Heart right ventricle (tissue), 16 donors: ENCODE measurements at regions not wholly inside any gene's neighbourhood (a gene's known extent, or its start where the extent isn't known, plus 50 kb on each side); places are given as distances from the start of the nearest gene placed in this dataset.

Experiments used
- ATAC-seq, 8 donors: fragments of 200-7000 bp; cut with Tn5 transposase; one replicate each; pipeline ENCODE4 v1.9.1; 2020; ENCODE audit warnings: mild to moderate bottlenecking in 8 of 8, moderate library complexity in 8 of 8, moderate number of reproducible peaks in 1 of 8
- DNase-seq, 2 donors: peaks; one replicate each; pipeline ENCODE4 v3.0.0-alpha.2; 2020
- H3K27ac ChIP-seq, 10 donors: fragments of 200-600 bp; sonication (generic) in 2 of 10; one replicate each; pipeline versions ENCODE4 v1.5.0 to v1.8.0; 2020 to 2022; ENCODE audit warnings: mild to moderate bottlenecking in 3 of 10
- H3K27me3 ChIP-seq, 7 donors: fragments of 200-600 bp; one replicate each; pipeline ENCODE4 v1.8.0; 2021 to 2022; ENCODE audit warnings: mild to moderate bottlenecking in 2 of 7
- H3K36me3 ChIP-seq, 9 donors: fragments of 200-600 bp; sonication (generic) in 1 of 9; one replicate each; pipeline versions ENCODE4 v1.5.0 to v1.8.0; 2020 to 2022; ENCODE audit warnings: mild to moderate bottlenecking in 2 of 9
- H3K4me1 ChIP-seq, 9 donors: fragments of 200-600 bp; sonication (generic) in 1 of 9; one replicate each; pipeline versions ENCODE4 v1.5.0 to v1.8.0; 2020 to 2022; ENCODE audit warnings: mild to moderate bottlenecking in 4 of 9
- H3K4me3 ChIP-seq, 10 donors: fragments of 200-600 bp; sonication (generic) in 2 of 10; one replicate each; pipeline versions ENCODE4 v1.5.0 to v1.8.0; 2020 to 2022; ENCODE audit warnings: mild to moderate bottlenecking in 7 of 10, moderate library complexity in 2 of 10
- H3K9me3 ChIP-seq, 11 donors: fragments of 200-600 bp in 10 of 11; sonication (generic) in 2 of 11; one replicate each; pipeline versions ENCODE4 v1.5.0 to v1.8.0; 2013 to 2022; ENCODE audit warnings: mild to moderate bottlenecking in 2 of 11, control low read depth in 1 of 11, moderate library complexity in 1 of 11
- WGBS, 2 donors: extraction: QIAGEN DNeasy Blood & Tissue Kit; methylation state at CpG; one replicate each; pipeline ENCODE4 v1.1.7; 2013; ENCODE audit warnings: inconsistent platforms in 1 of 2; 5-methylcytosine and 5-hydroxymethylcytosine counted together
- intact Hi-C, 10 donors: fragments of 100-400 bp; cut with DNase I; formaldehyde crosslinking; loops; one replicate each; pipeline versions ENCODE4 v1.11.1 to v1.14.2; 2022
- TF ChIP-seq, protein P1 (sequence below), 9 donors: fragments of 200-600 bp; sonication (generic) in 2 of 9; IDR thresholded peaks; one replicate each; pipeline versions ENCODE4 v1.5.0 to v1.8.0; 2021 to 2022; ENCODE audit warnings: antibody characterized with exemption in 9 of 9, mild to moderate bottlenecking in 5 of 9, moderate library complexity in 1 of 9
- donor health status: Arrhythmogenic right ventricular cardiomyopathy.
- donor health status: ischemic (EF 13 %, LVEDD 7.1; RV severe dilation, severe dysfunction).
- donor health status: healthy with polysubstance abuse.
- donor health status: DM: no; HTN: yes; CAD: no.
- donor health status: DM: no; HTN: no; CAD: no.
- donor health status: ischemic (EF 25% LVEDD 6.9; RV normal size, moderate dysfunction).
- donor health status: ischemic (EF 25% LVEDD 5.7; RV mildly dilated, moderate dysfunction).
- donor health status: healthy.
- donor health status: DM: yes; HTN: yes; CAD: no.
- donor health status: Ischemic cardiomyopathy.
- donor health status: ischemic (EF 35%, LVEDD 5.7; RV mildly dilated, moderate dysfunction).
- donor health status: nonischemic (EF 11% LVEDD 7.7; RV severe dilation, severe dysfunction).
- donor health status: DM: yes; HTN: yes; CAD: no.
- donor health status: PGD.
- donor health status: ischemic (EF 29% LVEDD 5.4; RV normal size, mild dysfunction).
- donor health status: nonischemic (EF 23%, LVEDD 6.1; RV moderate dilation, normal function).

GRCh38 chr9:14500705-14501104 is 186.8 kb upstream of the NFIB start:
- Histone ChIP-seq H3K4me3 (no peak overlapping the region), H3K27me3 (peaks cover 0 to 11% (median 0%) of the 10 kb centered on the region in 7 donors), H3K36me3 (no peaks in the 10 kb centered on the region), H3K4me1 (no peaks in the 10 kb centered on the region), H3K27ac (no peak overlapping the region), H3K9me3 (no peaks in the 10 kb centered on the region)
- DNase-seq: no peak
- WGBS, 2 donors: 71 to 80% methylated on average over 9 of the region's 9 CpGs
- ATAC-seq: no peak
- TF ChIP-seq, protein P1, sequence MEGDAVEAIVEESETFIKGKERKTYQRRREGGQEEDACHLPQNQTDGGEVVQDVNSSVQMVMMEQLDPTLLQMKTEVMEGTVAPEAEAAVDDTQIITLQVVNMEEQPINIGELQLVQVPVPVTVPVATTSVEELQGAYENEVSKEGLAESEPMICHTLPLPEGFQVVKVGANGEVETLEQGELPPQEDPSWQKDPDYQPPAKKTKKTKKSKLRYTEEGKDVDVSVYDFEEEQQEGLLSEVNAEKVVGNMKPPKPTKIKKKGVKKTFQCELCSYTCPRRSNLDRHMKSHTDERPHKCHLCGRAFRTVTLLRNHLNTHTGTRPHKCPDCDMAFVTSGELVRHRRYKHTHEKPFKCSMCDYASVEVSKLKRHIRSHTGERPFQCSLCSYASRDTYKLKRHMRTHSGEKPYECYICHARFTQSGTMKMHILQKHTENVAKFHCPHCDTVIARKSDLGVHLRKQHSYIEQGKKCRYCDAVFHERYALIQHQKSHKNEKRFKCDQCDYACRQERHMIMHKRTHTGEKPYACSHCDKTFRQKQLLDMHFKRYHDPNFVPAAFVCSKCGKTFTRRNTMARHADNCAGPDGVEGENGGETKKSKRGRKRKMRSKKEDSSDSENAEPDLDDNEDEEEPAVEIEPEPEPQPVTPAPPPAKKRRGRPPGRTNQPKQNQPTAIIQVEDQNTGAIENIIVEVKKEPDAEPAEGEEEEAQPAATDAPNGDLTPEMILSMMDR (IDR thresholded peaks at IDR 0.05): no peak
- intact Hi-C loops: no loop called here

- Histone ChIP-seq H3K9me3 (no peaks in the 10 kb centered on the region), H3K4me3 (no peak overlapping the region), H3K4me1 (no peaks in the 10 kb centered on the region), H3K36me3 (no peaks in the 10 kb centered on the region), H3K27ac (no peak overlapping the region), H3K27me3 (peaks cover 0 to 5% (median 0%) of the 10 kb centered on the region in 7 donors)
- TF ChIP-seq, protein P1 (IDR thresholded peaks at IDR 0.05): no peak
- DNase-seq (no peak), ATAC-seq (no peak)
- WGBS, 2 donors: 92 to 93% methylated on average over 6 of the region's 6 CpGs
- intact Hi-C loops: no loop called here
Measured at GRCh38 chr9:14499976-14500375, 186.0 kb upstream of the NFIB start.

DNA sequence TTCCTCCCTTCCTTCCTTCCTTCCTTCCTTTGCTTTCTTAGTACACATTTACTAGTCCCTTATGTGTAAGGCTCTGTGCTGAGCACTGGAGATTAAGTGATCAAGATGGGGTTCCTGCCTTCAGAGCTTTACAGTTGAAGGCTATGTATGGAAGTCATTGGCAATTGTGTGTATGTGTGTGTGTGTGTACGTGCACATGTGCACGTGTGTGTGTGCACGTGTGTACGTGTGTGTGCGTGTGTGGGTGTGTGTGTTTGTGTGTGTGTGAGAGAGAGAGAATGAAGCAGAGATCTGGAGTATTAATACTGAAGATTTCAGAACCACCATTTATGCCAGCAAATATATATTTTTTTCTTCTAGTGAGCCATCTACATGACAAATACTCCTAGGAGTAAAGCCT is 184.9 kb upstream of the NFIB start:
- Histone ChIP-seq H3K27ac (no peak overlapping the region), H3K36me3 (no peaks in the 10 kb centered on the region), H3K4me3 (no peak overlapping the region), H3K9me3 (no peaks in the 10 kb centered on the region), H3K4me1 (no peaks in the 10 kb centered on the region), H3K27me3 (peaks cover 0 to 5% (median 0%) of the 10 kb centered on the region in 7 donors)
- no peak for ATAC-seq
- intact Hi-C loops: no loop called here
- 89 to 94% methylated on average over 5 of the region's 5 CpGs for WGBS, 2 donors
- no peak for DNase-seq
- TF ChIP-seq, protein P1 (IDR thresholded peaks at IDR 0.05): no peak

DNA sequence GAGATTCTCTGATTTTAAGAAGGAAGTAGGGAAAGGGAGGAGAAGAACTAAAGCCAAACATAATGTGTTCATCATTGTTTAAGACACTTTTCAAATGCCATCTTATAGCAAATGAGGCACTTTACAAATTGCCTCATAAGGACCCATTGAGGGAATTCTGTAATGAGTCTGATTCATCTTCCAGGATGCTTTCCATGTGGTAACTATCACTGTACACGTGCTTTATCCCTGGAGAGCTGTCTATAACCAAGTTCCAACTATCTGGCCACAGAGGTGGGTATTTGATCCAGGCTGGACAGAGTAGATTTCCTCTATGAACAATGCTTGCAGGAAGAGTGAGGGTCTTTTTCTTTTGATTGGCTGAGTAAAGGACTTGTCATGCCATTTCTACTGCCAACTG is 183.5 kb upstream of the NFIB start:
- Histone ChIP-seq H3K27me3 (peaks cover 0 to 5% (median 0%) of the 10 kb centered on the region in 7 donors), H3K27ac (no peak overlapping the region), H3K9me3 (no peaks in the 10 kb centered on the region), H3K4me1 (no peaks in the 10 kb centered on the region), H3K36me3 (no peaks in the 10 kb centered on the region), H3K4me3 (no peak overlapping the region)
- ATAC-seq (no peak), DNase-seq (no peak)
- 55 to 64% methylated on average over 1 of the region's 1 CpG for WGBS, 2 donors
- intact Hi-C loops: no loop called here
- TF ChIP-seq, protein P1 (IDR thresholded peaks at IDR 0.05): no peak
